Gastrocnemius medialis (tissue), 4 donors: ENCODE measurements at regions not wholly inside any gene's neighbourhood (a gene's known extent, or its start where the extent isn't known, plus 50 kb on each side); places are given as distances from the start of the nearest gene placed in this dataset.

Experiments
- CTCF ChIP-seq, 5 experiments: fragments of 450-650 bp in 3 of 5; fragments of 200-600 bp in 2 of 5; sonication (generic) in 2 of 5; IDR thresholded peaks in 4 of 5; conservative IDR thresholded peaks in 1 of 5; 1 replicate in 4 of 5; 2 replicates in 1 of 5; pipeline ENCODE4 v1.5.1; 2016 to 2019; ENCODE audit warnings: antibody characterized with exemption in 5 of 5, mild to moderate bottlenecking in 3 of 5, moderate library complexity in 3 of 5
- POLR2A ChIP-seq, 2 donors: fragments of 450-650 bp; IDR thresholded peaks; one replicate each; pipeline ENCODE4 v1.6.1; 2017; ENCODE audit warnings: antibody characterized with exemption in 2 of 2, mild to moderate bottlenecking in 2 of 2, moderate library complexity in 2 of 2

GRCh38 chr1:8093221-8093980, 67.3 kb upstream of the ERRFI1 start:
- TF ChIP-seq CTCF (IDR thresholded peaks at IDR 0.05 in 4 of 5, conservative IDR thresholded peaks at IDR 0.05 in 1 of 5) (no peak), POLR2A (IDR thresholded peaks at IDR 0.05) (no peak)
